T-helper 22 cell (primary cell): ENCODE measurements at regions not wholly inside any gene's neighbourhood (a gene's known extent, or its start where the extent isn't known, plus 50 kb on each side); places are given as distances from the start of the nearest gene placed in this dataset.
"Not testable (repeated sequence)": the region's sequence is repeated elsewhere in the genome, so short reads cannot be mapped to it uniquely, and the experiment has no call there.

ENCODE experiments used
- DNase-seq: peaks from one replicate; pipeline ENCODE4 v3.0.0-alpha.2; 2020; ENCODE audit warnings: low read depth

DNA sequence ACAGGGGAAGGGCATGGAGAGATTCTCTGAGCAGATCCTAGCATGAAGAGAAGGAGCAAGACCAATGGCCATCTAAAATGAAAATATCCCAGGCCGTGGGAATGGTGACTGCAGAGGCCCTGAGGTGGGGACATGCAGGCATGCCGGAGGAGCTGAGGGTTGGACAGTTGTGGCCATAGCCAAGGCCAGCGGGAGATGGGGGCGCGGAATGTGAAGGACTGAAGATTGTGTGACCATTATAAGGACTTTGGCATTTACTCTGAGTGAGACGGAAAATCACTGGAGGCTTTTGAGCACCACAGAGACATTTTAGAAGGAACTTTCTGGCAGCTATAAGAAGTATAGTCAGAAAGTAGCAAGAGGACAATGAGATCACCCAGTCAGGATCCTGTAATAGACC is 341.1 kb downstream of the SFMBT2 start:
- DNase-seq, result no peak

DNA sequence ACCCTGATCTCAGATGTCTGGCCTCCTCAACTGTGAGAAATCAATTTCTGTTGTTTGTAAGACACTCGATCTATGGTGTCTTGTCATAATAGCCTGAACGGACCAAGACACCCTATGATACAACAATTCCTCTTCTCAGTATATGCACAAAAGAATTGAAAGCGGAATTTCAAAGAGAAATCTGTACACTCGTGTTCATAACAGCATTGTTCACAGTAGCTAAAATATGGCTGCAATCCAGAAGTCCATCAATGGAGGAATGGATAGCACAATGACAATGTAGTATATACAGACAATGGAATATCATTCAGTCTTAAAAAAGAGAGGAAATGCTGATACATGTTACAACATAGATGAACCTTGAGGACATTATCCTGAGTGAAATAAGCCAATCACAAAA is 354.6 kb downstream of the SFMBT2 start:
- no peak for DNase-seq

DNA sequence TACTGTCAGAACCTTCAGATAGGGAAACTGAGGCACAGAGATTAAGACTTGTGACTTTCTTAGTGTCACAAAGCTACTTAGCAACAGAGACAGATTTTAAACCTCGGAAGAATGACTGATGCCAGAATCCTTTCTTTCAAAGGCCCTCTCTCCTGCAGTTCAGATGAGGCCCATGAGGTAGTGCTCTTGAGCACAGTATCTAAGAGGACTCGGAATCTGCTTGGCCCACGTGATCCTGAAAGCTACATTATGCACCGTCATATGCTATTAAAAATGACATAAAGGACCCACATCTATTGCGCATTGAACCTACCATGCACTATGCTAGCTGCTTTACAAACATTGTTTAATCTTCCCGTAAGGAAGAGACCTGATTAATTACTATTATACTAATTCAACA is 355.9 kb downstream of the SFMBT2 start:
- no peak for DNase-seq

DNA sequence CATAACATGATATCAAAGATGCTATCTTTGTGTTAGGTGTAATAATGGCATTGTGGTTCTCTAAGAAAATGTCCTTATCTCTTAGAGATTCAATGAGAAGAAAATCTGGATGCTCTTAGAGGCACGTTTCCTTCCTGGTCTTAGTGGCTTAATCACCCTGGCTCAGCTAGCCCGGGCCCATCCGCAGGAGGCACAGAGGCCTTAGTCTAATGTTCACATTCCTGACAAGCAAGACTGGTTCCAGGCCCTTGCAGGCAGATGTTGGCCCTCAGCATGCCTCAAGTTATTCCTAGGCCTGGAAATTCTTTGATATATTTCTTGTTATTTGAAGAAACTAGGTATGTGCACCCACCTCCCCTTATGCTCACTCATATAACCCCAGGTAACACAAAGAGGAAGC is 357.6 kb downstream of the SFMBT2 start:
- DNase-seq, result no peak

DNA sequence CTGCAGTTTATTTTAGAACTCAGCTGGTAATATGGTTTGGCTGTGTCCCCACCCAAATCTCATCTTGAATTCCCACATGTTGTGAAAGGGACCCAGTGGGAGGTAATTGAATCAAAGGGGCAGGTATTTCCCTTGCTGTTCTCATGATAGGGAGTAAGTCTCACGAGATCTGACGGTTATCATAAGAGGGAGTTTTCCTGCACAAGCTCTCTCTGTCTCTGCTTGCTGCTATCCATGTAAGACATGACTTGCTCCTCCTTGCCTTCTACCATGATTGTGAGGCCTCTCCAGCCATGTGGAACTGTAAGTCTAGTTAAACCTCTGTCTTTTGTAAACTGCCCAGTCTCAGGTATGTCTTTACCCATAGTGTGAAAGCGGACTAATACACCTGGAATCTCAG is 360.8 kb downstream of the SFMBT2 start:
- not testable (repeated sequence) for DNase-seq

DNA sequence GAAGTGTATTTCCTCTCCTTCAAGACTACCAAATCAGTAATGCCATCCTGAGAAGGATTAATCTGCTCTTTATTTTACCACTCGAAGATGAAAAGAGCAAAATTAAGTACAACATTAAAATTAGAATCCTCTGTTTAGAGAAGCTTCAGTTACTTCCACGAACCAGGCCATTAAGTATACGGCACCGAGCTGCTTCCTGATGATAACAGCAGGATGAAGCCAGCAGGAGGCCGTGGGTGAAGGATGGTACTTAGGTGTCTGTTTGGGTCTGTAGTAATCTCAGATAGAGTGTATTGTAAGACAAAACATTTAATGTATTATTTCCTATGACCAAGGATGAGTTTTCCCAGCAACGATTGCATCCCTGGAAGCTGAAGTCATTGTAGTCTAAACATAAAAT is 362.8 kb downstream of the SFMBT2 start:
- DNase-seq, result no peak

DNA sequence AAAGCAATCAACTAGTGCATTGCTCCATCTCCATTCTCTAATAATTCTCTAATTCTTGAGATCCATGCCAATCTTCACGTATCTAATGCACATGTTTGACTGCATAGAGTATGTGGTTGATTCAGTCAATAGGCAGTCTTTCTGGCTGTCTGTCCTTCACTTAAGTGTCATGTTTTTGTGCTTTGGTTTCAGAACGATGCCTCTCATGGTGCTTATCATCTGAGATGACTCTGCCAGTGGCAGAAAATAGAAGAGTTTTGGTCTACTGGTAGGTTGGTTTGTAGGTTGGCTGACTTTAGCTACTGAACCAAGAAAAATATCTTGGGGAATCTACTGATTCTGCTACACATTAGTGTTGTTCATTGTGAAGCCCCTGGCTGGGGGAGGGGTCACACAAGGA is 364.2 kb downstream of the SFMBT2 start:
- DNase-seq, result no peak

DNA sequence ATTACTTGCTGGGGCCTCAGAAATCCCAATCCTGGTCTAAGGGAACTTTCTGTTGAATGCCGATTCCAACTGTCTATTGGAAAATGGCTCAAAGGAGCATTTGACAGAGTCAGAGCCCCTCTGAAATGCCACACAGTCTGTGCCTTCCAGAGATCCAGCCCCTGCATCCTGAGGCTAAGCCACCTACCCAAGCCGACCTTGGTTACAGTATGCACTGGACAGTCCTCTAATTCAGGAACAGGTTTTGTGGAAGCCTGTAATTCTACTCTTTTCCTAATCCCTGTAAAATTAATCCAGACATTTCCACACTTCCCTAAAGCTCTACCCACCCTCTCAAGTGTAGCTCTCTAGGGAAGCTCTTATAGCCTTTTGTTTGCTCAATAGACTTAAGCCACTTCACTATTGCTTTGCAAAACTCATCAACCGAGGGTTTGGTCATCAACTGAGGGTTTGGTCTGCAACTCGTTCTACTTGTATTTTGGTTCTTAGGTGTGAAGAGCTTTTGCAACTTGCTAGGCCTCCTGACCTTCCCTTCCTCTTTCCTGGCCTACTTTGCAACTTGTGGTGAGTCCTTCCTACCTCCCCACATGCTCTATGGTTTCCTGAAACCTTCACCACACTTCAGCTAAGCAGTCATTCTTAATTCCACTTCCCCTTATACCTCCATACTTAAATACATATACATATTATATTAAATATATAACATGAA is 364.8 kb downstream of the SFMBT2 start:
- DNase-seq, result no peak

DNA sequence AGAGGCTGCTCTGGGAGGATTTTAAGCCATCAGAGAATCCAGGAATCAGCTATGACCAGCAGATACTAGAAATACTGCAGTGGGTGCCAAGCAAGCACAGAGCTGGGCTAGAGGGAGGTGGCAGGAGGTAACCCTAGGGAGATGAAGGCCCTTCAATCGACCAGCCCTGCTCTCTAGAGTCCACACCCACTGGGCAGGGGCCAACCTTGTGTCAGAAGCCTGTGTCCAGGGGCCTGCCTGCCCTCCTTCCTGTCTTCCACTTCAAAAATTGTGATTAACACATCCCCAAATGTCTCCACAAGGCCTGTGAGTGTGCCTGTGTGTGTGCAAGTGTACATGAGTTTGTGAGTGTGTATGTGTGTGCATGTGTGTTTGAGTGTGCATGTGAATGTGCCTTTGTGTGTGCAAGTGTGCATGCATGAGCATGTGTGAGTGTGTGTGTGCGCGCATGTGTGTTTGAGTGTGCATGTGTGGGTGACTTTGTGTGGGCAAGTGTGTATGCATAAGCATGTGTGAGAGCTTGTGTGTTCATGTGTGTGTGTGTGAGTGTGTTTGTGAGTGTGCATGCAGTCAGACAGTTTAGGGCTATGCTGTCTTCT is 367.7 kb downstream of the SFMBT2 start:
- no peak for DNase-seq

DNA sequence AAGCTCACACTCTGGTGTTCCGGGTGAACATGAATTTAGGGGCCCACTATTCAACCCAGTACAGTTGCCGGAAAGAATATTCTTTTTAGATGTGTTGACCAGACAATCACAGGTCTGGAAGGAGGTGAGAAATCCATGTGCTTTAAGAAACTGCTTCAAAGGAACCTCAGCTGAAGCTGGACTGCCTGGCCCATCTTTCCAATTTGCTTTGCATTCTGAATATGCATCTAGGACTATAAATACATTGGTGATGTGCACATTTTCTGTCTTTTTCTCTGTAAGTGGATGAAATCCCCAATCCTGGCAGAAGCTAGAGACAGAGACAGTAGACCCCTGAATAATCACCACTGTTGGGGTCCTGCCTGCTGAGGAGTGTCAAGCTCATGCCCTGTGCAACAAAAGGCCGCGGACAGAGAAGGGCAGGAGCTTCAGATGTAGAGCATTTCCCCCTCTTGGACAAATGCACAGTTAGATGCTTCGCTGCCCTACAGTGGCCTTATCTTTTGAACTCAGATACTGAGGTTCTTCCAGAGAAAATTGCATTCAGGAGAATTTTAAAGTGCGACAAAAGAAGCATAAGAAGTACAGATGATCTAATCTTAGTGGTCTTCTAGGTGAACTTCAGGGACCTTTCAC is 368.3 kb downstream of the SFMBT2 start:
- DNase-seq, result no peak

DNA sequence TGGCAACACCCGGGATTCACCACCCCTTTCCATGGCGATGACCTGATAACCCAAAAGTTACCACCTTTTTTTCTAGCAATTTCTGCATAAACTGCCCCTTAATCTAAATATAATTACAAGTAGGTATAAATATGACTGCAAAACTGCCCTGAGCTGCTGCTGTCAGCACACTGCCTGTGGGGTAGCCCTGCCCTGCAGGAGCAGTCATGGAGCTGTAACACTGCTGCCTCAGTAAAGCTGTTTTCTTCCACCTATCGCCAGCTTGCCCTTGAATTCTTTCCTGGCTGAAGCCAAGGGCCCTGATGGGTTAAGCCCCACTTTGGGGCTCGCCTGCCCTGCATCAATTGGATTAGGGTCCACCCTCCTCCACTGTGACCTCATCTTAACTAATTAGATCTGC is 368.8 kb downstream of the SFMBT2 start:
- DNase-seq, result no peak

DNA sequence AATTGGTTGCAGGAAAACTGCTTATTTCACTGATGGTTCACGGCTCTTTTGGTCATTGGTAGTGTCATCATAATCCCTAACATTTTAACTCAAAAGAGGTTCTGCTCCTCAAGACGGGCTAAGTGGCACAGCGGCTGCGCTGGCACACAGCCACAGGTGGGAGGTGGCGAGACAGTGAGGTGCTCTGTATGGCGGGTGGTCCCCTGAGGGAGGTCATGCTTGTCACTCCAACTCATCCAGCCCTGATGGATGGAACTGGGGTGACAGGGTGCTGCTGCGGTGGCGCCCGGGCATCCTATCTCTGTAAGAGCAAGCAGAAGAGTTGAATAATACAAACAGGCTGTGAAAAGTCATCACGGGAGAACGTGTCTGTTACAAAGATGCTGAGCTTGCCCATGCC is 370.2 kb downstream of the SFMBT2 start:
- no peak for DNase-seq

DNA sequence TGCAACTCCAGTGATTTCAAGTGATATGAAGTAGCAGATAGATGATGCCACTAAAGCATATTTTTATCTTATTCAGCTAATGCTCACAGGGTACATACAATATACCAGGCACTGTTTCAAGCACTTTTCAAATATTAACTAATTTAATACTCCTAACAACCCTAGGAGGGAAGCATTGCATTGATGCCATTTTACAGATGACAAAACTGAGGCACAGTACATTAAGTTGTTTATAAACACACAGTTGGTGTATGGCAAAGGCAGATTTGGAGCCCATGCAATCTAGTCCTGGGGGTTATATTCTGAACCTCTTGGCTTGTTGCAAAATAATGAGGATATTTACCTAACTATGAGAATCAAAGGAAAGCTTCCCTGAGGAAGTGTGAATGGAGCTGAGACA is 371.0 kb downstream of the SFMBT2 start:
- DNase-seq, result no peak

DNA sequence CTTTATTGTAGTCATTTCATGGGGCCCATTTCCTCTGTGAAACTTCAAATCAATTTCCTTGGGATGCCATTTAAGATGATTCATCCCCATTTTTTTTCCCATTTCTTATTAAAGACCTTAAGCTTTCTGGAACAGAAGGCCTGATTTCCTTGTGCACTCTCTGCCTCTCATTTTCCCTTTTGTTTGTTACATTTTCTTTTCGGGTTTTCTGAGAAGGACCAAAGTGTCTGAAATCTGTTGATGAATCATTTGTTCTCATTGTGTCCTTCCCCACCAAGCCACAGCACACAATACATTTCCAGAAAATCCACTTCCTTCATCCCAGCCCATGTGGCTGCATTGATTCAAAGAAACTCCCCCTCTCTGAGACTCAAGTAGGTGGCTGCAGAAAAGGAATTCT is 372.4 kb downstream of the SFMBT2 start:
- DNase-seq, result no peak

DNA sequence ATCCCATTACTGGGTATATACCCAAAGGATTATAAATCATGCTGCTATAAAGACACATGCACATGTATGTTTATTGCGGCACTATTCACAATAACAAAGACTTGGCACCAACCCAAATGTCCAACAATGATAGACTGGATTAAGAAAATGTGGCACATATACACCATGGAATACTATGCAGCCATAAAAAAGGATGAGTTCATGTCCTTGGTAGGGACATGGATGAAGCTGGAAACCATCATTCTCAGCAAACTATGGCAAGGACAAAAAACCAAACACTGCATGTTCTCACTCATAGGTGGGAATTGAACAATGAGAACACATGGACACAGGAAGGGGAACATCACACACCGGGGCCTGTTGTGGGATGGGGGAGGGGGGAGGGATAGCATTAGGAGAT is 373.4 kb downstream of the SFMBT2 start:
- DNase-seq, result not testable (repeated sequence)

DNA sequence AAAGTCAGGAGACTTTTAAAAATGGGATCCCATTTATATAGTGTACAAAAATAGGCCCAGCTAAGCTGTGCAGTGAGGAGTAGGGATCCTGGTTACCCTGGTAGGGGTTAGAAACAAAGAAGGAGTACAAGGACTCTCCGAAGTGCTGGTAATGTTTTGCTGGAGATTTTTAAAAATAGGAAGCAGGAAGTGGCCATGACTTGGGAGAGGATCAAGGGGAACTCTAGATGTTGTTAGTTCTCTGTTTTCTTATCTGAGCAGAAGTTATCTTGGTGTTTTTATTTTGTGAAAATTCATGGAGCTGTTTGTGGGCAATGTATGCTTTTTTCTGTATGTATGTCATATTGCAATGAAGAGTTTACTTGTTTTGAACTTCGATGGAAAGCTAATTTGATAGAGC is 373.9 kb downstream of the SFMBT2 start:
- DNase-seq, result no peak

DNA sequence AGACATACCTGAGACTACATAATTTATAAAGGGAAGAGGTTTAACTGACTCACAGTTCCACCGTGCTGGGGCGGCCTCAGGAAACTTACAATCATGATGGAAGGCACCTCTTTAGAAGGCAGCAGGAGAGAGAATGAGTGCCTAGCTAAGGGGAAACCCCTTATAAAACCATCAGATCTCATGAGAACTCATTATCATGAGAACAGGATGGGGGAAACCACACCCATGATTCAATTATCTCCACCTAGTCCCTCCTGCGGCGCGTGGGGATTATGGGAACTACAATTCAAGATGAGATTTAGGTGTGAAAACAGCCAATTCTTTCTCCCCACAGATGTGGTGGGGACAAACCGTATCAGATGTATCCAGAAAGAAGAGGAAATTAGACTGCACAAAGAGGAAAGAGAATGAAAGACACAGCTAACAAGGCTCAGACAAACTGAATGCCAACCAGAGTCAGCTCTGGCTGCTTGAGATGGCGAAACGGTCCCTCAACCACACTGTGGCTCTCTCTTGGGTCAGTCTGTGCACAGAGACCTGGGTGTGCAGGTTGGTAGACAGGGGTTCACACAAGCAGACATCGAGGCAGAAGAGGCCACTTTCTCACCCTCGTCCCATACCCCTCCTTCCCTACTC is 375.6 kb downstream of the SFMBT2 start:
- no peak for DNase-seq

DNA sequence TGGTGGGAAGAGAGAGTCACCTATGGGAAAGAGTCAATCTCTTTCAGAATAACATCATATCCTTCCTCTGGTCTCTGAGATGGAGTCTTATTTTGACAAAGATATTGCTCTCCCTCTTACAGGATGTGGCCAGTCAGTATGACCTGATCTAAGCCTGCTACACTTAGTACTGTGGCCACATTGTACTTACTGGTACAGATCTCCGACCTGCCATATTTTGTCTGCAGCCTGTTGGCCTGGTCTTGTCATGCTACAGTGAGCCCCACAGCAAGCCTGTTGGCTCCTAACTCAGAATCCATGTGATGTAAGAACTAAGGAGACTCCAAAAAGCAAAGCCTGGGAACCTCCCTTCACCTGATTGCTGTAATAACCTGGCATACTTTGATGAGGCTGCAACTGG is 377.8 kb downstream of the SFMBT2 start:
- no peak for DNase-seq

DNA sequence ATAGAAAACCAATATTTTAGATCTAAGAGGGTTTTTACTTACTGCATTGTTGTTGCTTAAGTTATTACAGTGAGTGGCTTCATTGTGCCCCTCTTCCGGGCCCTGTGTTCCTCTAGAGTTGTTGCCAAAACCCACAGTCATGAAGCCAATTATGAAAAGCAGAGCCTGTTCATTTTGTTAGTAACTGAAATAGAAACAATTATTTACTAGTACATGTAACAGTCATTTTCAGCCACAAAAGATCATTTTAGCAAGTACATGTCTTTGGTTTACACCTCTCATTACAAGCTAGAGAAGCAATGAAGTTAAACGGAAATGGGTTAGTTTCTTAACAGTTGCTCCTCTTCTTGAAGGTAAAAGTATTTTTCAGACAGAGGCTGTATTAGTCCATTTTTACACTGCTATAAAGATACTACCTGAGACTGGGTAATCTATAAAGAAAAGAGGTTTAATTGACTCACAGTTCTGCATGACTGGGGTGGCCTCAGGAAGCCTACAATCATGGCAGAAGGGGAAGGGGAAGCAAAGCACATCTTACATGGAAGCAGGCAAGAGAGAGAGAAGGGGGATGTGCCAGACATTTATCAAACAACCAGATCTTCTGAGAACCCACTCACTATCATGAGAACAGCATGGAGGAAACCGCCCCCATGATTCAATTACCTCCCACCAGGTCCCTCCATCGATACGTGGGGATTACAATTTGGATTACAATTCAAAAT is 380.5 kb downstream of the SFMBT2 start:
- DNase-seq, result no peak

DNA sequence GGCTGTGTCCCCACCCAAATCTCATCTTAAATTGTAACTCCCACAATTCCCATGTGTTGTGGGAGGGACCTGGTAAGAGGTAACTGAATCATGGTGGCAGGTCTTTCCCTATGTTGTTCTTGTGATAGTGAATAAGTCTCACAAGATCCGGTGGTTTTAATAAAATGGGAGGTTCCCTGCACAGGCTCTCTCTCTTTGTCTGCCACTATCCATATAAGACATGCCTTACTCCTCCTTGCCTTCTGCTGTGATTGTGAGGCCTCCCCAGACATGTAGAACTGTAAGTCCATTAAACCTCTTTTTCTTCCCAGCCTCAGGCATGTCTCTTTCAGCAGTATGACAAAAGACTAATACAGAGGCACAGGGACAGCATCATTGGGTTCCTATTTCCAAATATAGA is 381.2 kb downstream of the SFMBT2 start:
- DNase-seq, result no peak

DNA sequence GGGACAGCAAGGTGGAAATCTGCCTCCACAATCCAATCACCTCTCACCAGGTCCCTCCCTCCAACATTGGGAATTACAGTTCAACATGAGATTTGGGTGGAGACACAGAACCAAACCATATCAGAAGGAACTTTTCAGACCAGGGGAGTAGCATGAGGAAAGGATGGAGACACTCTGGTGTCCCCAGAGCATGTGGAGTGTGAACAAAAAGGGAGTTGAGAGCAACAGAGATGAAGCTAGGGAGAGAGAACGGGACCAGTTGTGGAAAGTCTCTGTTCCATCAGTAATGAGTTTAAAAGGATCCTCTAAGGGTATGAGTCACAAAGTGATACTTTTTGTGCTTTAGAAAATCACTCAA is 382.0 kb downstream of the SFMBT2 start:
- DNase-seq, result no peak

DNA sequence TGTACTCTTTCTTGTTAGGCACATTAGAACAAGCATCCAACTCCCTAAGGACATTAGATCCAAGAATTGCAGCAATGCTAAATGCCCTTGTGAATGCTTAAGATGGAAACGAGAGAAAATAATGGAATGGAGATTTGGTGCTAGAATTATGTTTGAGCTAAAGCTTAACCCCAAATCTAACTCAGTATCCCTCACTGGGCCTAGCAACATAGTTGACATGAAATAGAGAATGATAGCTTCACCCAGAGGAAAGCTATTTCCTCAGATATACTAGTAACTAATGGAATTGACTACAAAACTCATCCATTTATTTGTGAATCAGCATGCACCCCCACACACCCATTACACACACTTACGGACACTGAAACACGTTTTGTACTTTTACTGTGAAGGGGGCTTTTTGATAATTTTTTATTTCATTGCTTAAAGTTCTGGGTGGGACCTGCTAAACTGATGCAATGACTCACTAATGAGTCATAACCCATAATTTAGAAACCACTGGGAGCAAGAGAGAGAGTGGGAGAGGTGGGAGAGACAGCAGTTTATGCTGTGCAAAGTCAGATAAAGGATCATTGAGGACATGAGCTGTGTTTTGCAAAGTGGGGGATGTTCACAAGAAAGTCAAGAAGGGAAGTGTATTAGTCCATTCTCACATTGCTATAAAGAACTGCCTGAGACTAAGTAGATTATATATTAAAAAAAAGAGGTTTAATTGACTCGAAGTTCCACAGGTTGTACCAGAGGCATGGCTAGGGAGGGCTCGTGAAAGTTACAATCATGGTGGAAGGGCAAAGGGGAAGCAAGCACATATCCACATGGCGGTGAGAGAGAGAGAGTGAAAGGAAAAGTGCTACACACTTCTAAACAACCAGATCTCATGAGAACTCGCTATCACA is 382.7 kb downstream of the SFMBT2 start:
- no peak for DNase-seq
